GM23338 (cell line): ENCODE measurements at regions not wholly inside any gene's neighbourhood (a gene's known extent, or its start where the extent isn't known, plus 50 kb on each side); places are given as distances from the start of the nearest gene placed in this dataset.

ENCODE experiments used
- ATAC-seq: fragments of 200-7000 bp; cut with Tn5 transposase; 3 replicates; pipeline ENCODE4 v1.9.1; 2020
- DNase-seq: peaks from one replicate; pipeline ENCODE4 v3.0.0-alpha.2; 2015; ENCODE audit warnings: low spot score
- H2AFZ ChIP-seq: fragments of 200-600 bp; sonication (generic); 2 replicates; pipeline ENCODE4 v1.8.0; 2016; ENCODE audit warnings: antibody characterized with exemption, mild to moderate bottlenecking, moderate library complexity
- H3F3A ChIP-seq: fragments of 200-600 bp; sonication (generic); replicated peaks from 2 replicates; pipeline ENCODE4 v1.8.0; 2017; ENCODE audit warnings: antibody characterized with exemption, mixed run types, low read depth
- H3K27ac ChIP-seq: fragments of 200-600 bp; sonication (generic); 2 replicates; pipeline ENCODE4 v1.6.1; 2016; ENCODE audit warnings: low read depth
- H3K27me3 ChIP-seq: fragments of 200-600 bp; sonication (generic); 2 replicates; pipeline ENCODE4 v1.8.0; 2016; ENCODE audit warnings: mild to moderate bottlenecking, mixed run types, moderate library complexity; ENCODE audit not compliant: insufficient read depth
- H3K36me3 ChIP-seq: fragments of 200-600 bp; sonication (generic); 2 replicates; pipeline ENCODE4 v1.8.0; 2016; ENCODE audit warnings: mild to moderate bottlenecking; ENCODE audit not compliant: insufficient read depth
- H3K4me1 ChIP-seq: fragments of 200-600 bp; sonication (generic); 2 replicates; pipeline ENCODE4 v1.8.0; 2016; ENCODE audit warnings: mild to moderate bottlenecking, moderate library complexity; ENCODE audit not compliant: insufficient read depth
- H3K4me2 ChIP-seq: fragments of 200-600 bp; sonication (generic); 2 replicates; pipeline ENCODE4 v1.7.1; 2017; ENCODE audit warnings: mixed run types
- H3K4me3 ChIP-seq: fragments of 200-600 bp; sonication (generic); 2 replicates; pipeline ENCODE4 v1.6.1; 2016; ENCODE audit warnings: mixed run types
- H3K79me2 ChIP-seq: fragments of 200-600 bp; sonication (generic); replicated peaks from 2 replicates; pipeline ENCODE4 v1.8.0; 2017; ENCODE audit warnings: mild to moderate bottlenecking; ENCODE audit not compliant: insufficient read depth
- H3K9me2 ChIP-seq: fragments of 200-600 bp; sonication (generic); 2 replicates; pipeline ENCODE4 v1.8.0; 2017; ENCODE audit not compliant: insufficient read depth
- H4K20me1 ChIP-seq: fragments of 200-600 bp; sonication (generic); replicated peaks from 2 replicates; pipeline ENCODE4 v1.8.0; 2017; ENCODE audit warnings: mild to moderate bottlenecking; ENCODE audit not compliant: insufficient read depth
- H3K27ac Mint-ChIP-seq: 2 replicates; pipeline ENCODE4 v1.8.0; 2020; ENCODE audit warnings: inconsistent platforms, mild to moderate bottlenecking, moderate library complexity, mixed read lengths
- H3K27me3 Mint-ChIP-seq: 3 replicates; pipeline ENCODE4 v1.8.0; 2022; ENCODE audit warnings: low read depth, mild to moderate bottlenecking, moderate library complexity, mixed read lengths, inconsistent platforms; ENCODE audit not compliant: insufficient read depth, poor library complexity
- H3K36me3 Mint-ChIP-seq: 3 replicates; pipeline ENCODE4 v1.8.0; 2021; ENCODE audit warnings: low read depth, mild to moderate bottlenecking, inconsistent platforms, moderate library complexity, mixed read lengths
- H3K4me1 Mint-ChIP-seq: 3 replicates; pipeline ENCODE4 v1.8.0; 2020; ENCODE audit warnings: mild to moderate bottlenecking, inconsistent platforms, mixed read lengths
- H3K4me3 Mint-ChIP-seq: 3 replicates; pipeline ENCODE4 v1.8.0; 2021; ENCODE audit warnings: moderate library complexity, mild to moderate bottlenecking, inconsistent platforms, mixed read lengths
- H3K9me3 Mint-ChIP-seq: 3 replicates; pipeline ENCODE4 v1.8.0; 2020; ENCODE audit warnings: moderate library complexity, mild to moderate bottlenecking, inconsistent platforms, mixed read lengths
- CREB1 ChIP-seq: fragments of 250-450 bp; sonication (Bioruptor Pico); IDR thresholded peaks from 2 replicates; pipeline ENCODE4 v1.5.0; 2020; ENCODE audit warnings: low read depth, mild to moderate bottlenecking, moderate library complexity
- CTCF ChIP-seq, 2 experiments: fragments of 200-600 bp in 1 of 2; sonication (generic) in 1 of 2; conservative IDR thresholded peaks; 2 replicates each; pipeline versions ENCODE4 v1.5.1 to v1.6.1; 2016 to 2017; ENCODE audit warnings: antibody characterized with exemption in 2 of 2, low read depth in 2 of 2, mild to moderate bottlenecking in 2 of 2, moderate library complexity in 1 of 2
- ETS1 ChIP-seq: IDR thresholded peaks from 2 replicates; pipeline ENCODE4 v1.6.1; 2016; ENCODE audit warnings: antibody characterized with exemption
- EZH2 ChIP-seq: fragments of 200-600 bp; sonication (generic); IDR thresholded peaks from one replicate; pipeline ENCODE4 v1.8.0; 2017; ENCODE audit warnings: antibody characterized with exemption, mild to moderate bottlenecking, low read depth; ENCODE audit not compliant: unreplicated experiment
- JUNB ChIP-seq: IDR thresholded peaks from one replicate; pipeline ENCODE4 v1.6.1; 2016; ENCODE audit warnings: antibody characterized with exemption; ENCODE audit not compliant: unreplicated experiment
- REST ChIP-seq: IDR thresholded peaks from one replicate; pipeline ENCODE4 v1.6.1; 2018; ENCODE audit warnings: antibody characterized with exemption; ENCODE audit not compliant: unreplicated experiment
- STAT1 ChIP-seq: IDR thresholded peaks from one replicate; pipeline ENCODE4 v1.6.1; 2016; ENCODE audit warnings: antibody characterized with exemption; ENCODE audit not compliant: unreplicated experiment
- ZNF331 ChIP-seq: fragments of 250-450 bp; sonication (Bioruptor Pico); IDR thresholded peaks from 2 replicates; pipeline ENCODE4 v1.5.0; 2020; ENCODE audit warnings: low read depth, mild to moderate bottlenecking, moderate library complexity

- no peak for TF ChIP-seq REST
- TF ChIP-seq STAT1 = no peak
- TF ChIP-seq CTCF (conservative IDR thresholded peaks at IDR 0.05; ENCODE audit: low read depth in 2 of 2) = no peak
- TF ChIP-seq EZH2 = no peak
Observed at GRCh38 chr11:10622108-10622507, 53.6 kb upstream of the LYVE1 start (continued).

- H3K27me3 Mint-ChIP-seq = no peaks in the 10 kb centered on the region
- Histone ChIP-seq H3K4me1 (no peaks in the 10 kb centered on the region), H3K4me3 (no peak overlapping the region), H3K36me3 (no peaks in the 10 kb centered on the region), H3F3A (no peaks in the 10 kb centered on the region), H3K4me2 (no peak overlapping the region), H2AFZ (no peak overlapping the region), H3K79me2 (no peaks in the 10 kb centered on the region), H3K27me3 (no peaks in the 10 kb centered on the region), H3K27ac (no peak overlapping the region), H4K20me1 (no peaks in the 10 kb centered on the region), H3K9me2 (no peaks in the 10 kb centered on the region)
- no peak overlapping the region for H3K4me3 Mint-ChIP-seq
- no peak overlapping the region for H3K27ac Mint-ChIP-seq
- no peaks in the 10 kb centered on the region; the same call in 2 of the 3 replicates for H3K4me1 Mint-ChIP-seq
- DNase-seq (no peak), ATAC-seq (no peak)
- H3K36me3 Mint-ChIP-seq = no peaks in the 10 kb centered on the region; the same call in 2 of the 3 replicates
- H3K9me3 Mint-ChIP-seq = no peaks in the 10 kb centered on the region
- no peak for TF ChIP-seq CTCF (conservative IDR thresholded peaks at IDR 0.05; ENCODE audit: low read depth in 2 of 2)
- TF ChIP-seq ETS1 = no peak
- no peak for TF ChIP-seq CREB1 (CRISPR knock-in tag)
- TF ChIP-seq REST = no peak
- TF ChIP-seq ZNF331 = no peak
- TF ChIP-seq JUNB = no peak
Observed at GRCh38 chr11:10619131-10619680, 50.7 kb upstream of the LYVE1 start.
